K562 (cell line): ENCODE measurements at regions not wholly inside any gene's neighbourhood (a gene's known extent, or its start where the extent isn't known, plus 50 kb on each side); places are given as distances from the start of the nearest gene placed in this dataset.

Source experiments
- ATAC-seq: fragments of 200-7000 bp; cut with Tn5 transposase; 3 replicates; pipeline ENCODE4 v1.9.1; 2020; ENCODE audit warnings: moderate library complexity
- BruUV-seq: library from RNA; stranded (reverse); fragments of 400-500 nt; replicated peaks from 2 replicates; lab custom pipeline; 2021; lab: Mats Ljungman, UMichigan
- CTCF ChIA-PET: fragments of 300-600 bp; formaldehyde crosslinking; extraction: SDS; loops from one replicate; lab custom pipeline; 2021; ENCODE audit warnings: low intra/inter-chr PET ratio; lab: Yijun Ruan, JAX
- POLR2A ChIA-PET: fragments of 300-600, 350-650 bp; sonication (Branson Sonifier 250); formaldehyde crosslinking; extraction: SDS; loops from one replicate; lab custom pipeline; 2021; ENCODE audit warnings: antibody characterized with exemption, inconsistent platforms; lab: Yijun Ruan, JAX
- DNase-seq, 4 experiments: peaks; one replicate each; pipeline versions ENCODE4 v3.0.0 to v3.0.0-alpha.2; 2011 to 2018; ENCODE audit warnings: low spot score in 3 of 4, mixed read lengths in 3 of 4; ENCODE audit errors: extremely low read depth in 1 of 4
- FAIRE-seq: peaks from 2 replicates; lab custom pipeline; 2011; peaks lifted over from hg19 to GRCh38; lab: Jason Lieb, UNC
- H2AFZ ChIP-seq: 2 replicates; pipeline ENCODE4 v1.6.0; 2011; ENCODE audit warnings: low read depth, low read length, control low read depth, inconsistent platforms
- H3K27ac ChIP-seq: fragments of 200-600 bp; 3 replicates; pipeline ENCODE4 v1.8.0; 2011; ENCODE audit warnings: low read depth, mild to moderate bottlenecking, control low read depth, inconsistent platforms, low read length, moderate library complexity, mixed read lengths; ENCODE audit errors: extremely low read depth
- H3K27me3 ChIP-seq, 2 experiments: fragments of 300-600 bp in 1 of 2; 2 replicates in 1 of 2; 3 replicates in 1 of 2; pipeline versions ENCODE4 v1.6.0 to v1.8.0; 2011; ENCODE audit warnings: inconsistent platforms in 2 of 2, low read length in 2 of 2, mild to moderate bottlenecking in 1 of 2, mixed read lengths in 1 of 2, moderate library complexity in 1 of 2; ENCODE audit not compliant: control insufficient read depth in 2 of 2, insufficient read depth in 2 of 2
- H3K36me3 ChIP-seq: fragments of 300-600 bp; 3 replicates; pipeline ENCODE4 v1.8.0; 2011; ENCODE audit warnings: mild to moderate bottlenecking, low read length, inconsistent platforms; ENCODE audit not compliant: control insufficient read depth, insufficient read depth
- H3K4me1 ChIP-seq, 2 experiments: fragments of 200-600 bp in 1 of 2; replicated peaks in 1 of 2; 2 replicates in 1 of 2; 3 replicates in 1 of 2; pipeline versions ENCODE4 v1.5.1 to v1.8.0; 2011; ENCODE audit warnings: inconsistent platforms in 2 of 2, low read length in 2 of 2, mild to moderate bottlenecking in 1 of 2, mixed read lengths in 1 of 2, moderate library complexity in 1 of 2; ENCODE audit not compliant: control insufficient read depth in 2 of 2, insufficient read depth in 2 of 2
- H3K4me2 ChIP-seq: 2 replicates; pipeline ENCODE4 v1.6.1; 2011; ENCODE audit warnings: low read length, control low read depth, inconsistent platforms, mixed read lengths; ENCODE audit not compliant: insufficient read depth
- H3K4me3 ChIP-seq: fragments of 200-600 bp; sonication (generic), shearing (Covaris generic); 2 replicates; pipeline ENCODE4 v1.5.1; 2016; ENCODE audit warnings: control low read depth, inconsistent platforms
- H3K79me2 ChIP-seq: fragments of 200-600 bp; 3 replicates; pipeline ENCODE4 v1.8.0; 2011; ENCODE audit warnings: low read length, inconsistent platforms; ENCODE audit not compliant: control insufficient read depth, insufficient read depth
- H3K9ac ChIP-seq, 2 experiments: 2 replicates each; pipeline versions ENCODE4 v1.6.0 to v1.6.1; 2011; ENCODE audit warnings: low read depth in 2 of 2, low read length in 2 of 2, control low read depth in 1 of 2, inconsistent platforms in 1 of 2, mild to moderate bottlenecking in 1 of 2, mixed read lengths in 1 of 2; ENCODE audit not compliant: insufficient read depth in 1 of 2
- H3K9me1 ChIP-seq: one replicate; pipeline ENCODE4 v1.6.0; 2011; ENCODE audit warnings: inconsistent platforms, mild to moderate bottlenecking, low read length, moderate library complexity; ENCODE audit not compliant: control insufficient read depth, insufficient read depth
- H3K9me3 ChIP-seq: replicated peaks from 2 replicates; pipeline ENCODE4 v1.5.1; 2011; ENCODE audit warnings: low read depth, low read length, inconsistent platforms; ENCODE audit not compliant: control insufficient read depth, insufficient read depth
- H4K20me1 ChIP-seq: replicated peaks from 2 replicates; pipeline ENCODE4 v1.6.1; 2011; ENCODE audit warnings: low read length, inconsistent platforms, mixed read lengths; ENCODE audit not compliant: control insufficient read depth, insufficient read depth
- CHD2 ChIP-seq: IDR thresholded peaks from 2 replicates; pipeline ENCODE4 v1.6.1; 2011; ENCODE audit warnings: low read depth, low read length
- CSDE1 ChIP-seq, 2 experiments: fragments of 450-650 bp; IDR thresholded peaks; 2 replicates each; pipeline ENCODE4 v1.6.1; 2016; ENCODE audit warnings: mild to moderate bottlenecking in 1 of 2
- DPF2 ChIP-seq: fragments of 450-650 bp; IDR thresholded peaks from 2 replicates; pipeline ENCODE4 v1.6.1; 2016
- ETV1 ChIP-seq: fragments of 450-650 bp; conservative IDR thresholded peaks from 2 replicates; pipeline ENCODE4 v1.6.1; 2016; ENCODE audit warnings: missing genetic modification characterization, control low read depth, low read depth, missing compliant biosample characterization
- GATAD2A ChIP-seq: fragments of 450-650 bp; IDR thresholded peaks from 2 replicates; pipeline ENCODE4 v1.6.1; 2017
- HDAC1 ChIP-seq, 2 experiments: fragments of 450-650 bp; IDR thresholded peaks; 2 replicates each; pipeline ENCODE4 v1.6.1; 2016 to 2017; ENCODE audit warnings: inconsistent platforms in 1 of 2, mild to moderate bottlenecking in 1 of 2, moderate library complexity in 1 of 2
- MAFG ChIP-seq: fragments of 450-650 bp; conservative IDR thresholded peaks from 2 replicates; pipeline ENCODE4 v1.6.1; 2016; ENCODE audit warnings: missing genetic modification characterization, missing compliant biosample characterization
- NFATC3 ChIP-seq: fragments of 450-650 bp; IDR thresholded peaks from 2 replicates; pipeline ENCODE4 v1.6.1; 2017; ENCODE audit warnings: mild to moderate bottlenecking
- NFE2L1 ChIP-seq: fragments of 450-650 bp; IDR thresholded peaks from 2 replicates; pipeline ENCODE4 v1.6.1; 2016; ENCODE audit warnings: missing genetic modification characterization, low read depth, mild to moderate bottlenecking, missing compliant biosample characterization, moderate library complexity, borderline replicate concordance
- POU5F1 ChIP-seq: fragments of 150-350 bp; IDR thresholded peaks from 2 replicates; pipeline ENCODE4 v1.6.1; 2014; ENCODE audit warnings: borderline replicate concordance, low read length, low read depth, mild to moderate bottlenecking; ENCODE audit not compliant: partially characterized antibody
- PTTG1 ChIP-seq: fragments of 450-650 bp; IDR thresholded peaks from 2 replicates; pipeline ENCODE4 v1.6.1; 2016; ENCODE audit warnings: low read depth, mild to moderate bottlenecking, missing genetic modification characterization, missing compliant biosample characterization
- RBM34 ChIP-seq: fragments of 200-400 bp; formaldehyde crosslinking; IDR thresholded peaks from 2 replicates; pipeline ENCODE4 v1.6.1; 2018; ENCODE audit warnings: low read length, borderline replicate concordance; ENCODE audit not compliant: insufficient read depth
- TAF15 ChIP-seq: fragments of 200-400 bp; formaldehyde crosslinking; IDR thresholded peaks from 2 replicates; pipeline ENCODE4 v1.6.1; 2017; ENCODE audit warnings: mild to moderate bottlenecking, low read depth, low read length, moderate library complexity
- ZEB2 ChIP-seq: fragments of 450-650 bp; IDR thresholded peaks from 2 replicates; pipeline ENCODE4 v1.6.1; 2016
- ZNF584 ChIP-seq: fragments of 200-800 bp; sonication (Bioruptor generic); IDR thresholded peaks from 2 replicates; pipeline ENCODE4 v1.6.1; 2016; ENCODE audit warnings: low read depth, mild to moderate bottlenecking, missing genetic modification characterization, missing compliant biosample characterization
- WGBS: fragments of 100-300 bp; shearing (Covaris generic); methylation state at CpG from one replicate; pipeline ENCODE4 v1.1.6; 2016; ENCODE audit warnings: low coverage, mixed read lengths; ENCODE audit not compliant: insufficient coverage; ENCODE audit errors: missing lambda C conversion rate; 5-methylcytosine and 5-hydroxymethylcytosine counted together
- in situ Hi-C: fragments of 300-500 bp; cut with MboI; formaldehyde crosslinking; loops from 4 replicates; pipeline ENCODE4 v1.15.0; 2018; ENCODE audit warnings: inconsistent platforms, mixed read lengths
- intact Hi-C: fragments of 100-400 bp; cut with micrococcal nuclease; formaldehyde crosslinking; loops from 2 replicates; pipeline ENCODE4 v1.14.2; 2022
- TF ChIP-seq, protein P1 (sequence below): sonication (generic); formaldehyde crosslinking; IDR thresholded peaks from 2 replicates; pipeline ENCODE4 v1.8.0; 2022; ENCODE audit warnings: mild to moderate bottlenecking, low read depth, missing genetic modification reagents
- TF ChIP-seq, protein P2 (sequence below): fragments of 250-450 bp; sonication (Bioruptor Pico); IDR thresholded peaks from 2 replicates; pipeline ENCODE4 v1.8.0; 2021; ENCODE audit warnings: moderate library complexity, mild to moderate bottlenecking, inconsistent platforms
- TF ChIP-seq, protein P3 (sequence below): fragments of 250-450 bp; sonication (Bioruptor Pico); IDR thresholded peaks from 2 replicates; pipeline ENCODE4 v1.8.0; 2021; ENCODE audit warnings: mild to moderate bottlenecking, moderate library complexity

DNA sequence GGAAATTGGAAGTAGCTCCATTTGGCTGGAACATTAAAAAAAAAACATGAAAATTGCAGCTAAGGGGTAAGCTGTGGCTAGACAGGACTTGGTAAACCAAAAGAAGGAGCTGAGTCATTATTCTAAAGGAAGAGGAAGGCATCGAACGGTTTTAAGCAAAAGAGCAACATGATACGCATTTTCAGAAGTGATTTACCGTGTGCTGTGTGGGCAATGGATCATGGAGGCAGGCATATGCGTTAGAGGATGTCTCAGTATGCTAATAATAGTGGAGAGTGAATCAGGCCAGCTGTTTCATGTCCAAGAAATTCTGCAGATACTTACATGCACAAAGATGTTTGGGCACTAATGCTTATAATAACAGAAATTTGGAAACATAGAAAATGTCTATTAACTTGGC, 409.1 kb upstream of the ATP11B start (continued):
- 0 out of 4 replicates have a peak, but pooled peaks of 1 of the 2 experiments have one; percentile 14 for TF ChIP-seq HDAC1 (IDR thresholded peaks at IDR 0.05)
- no peak for TF ChIP-seq RBM34
- TF ChIP-seq DPF2: no peak
- peak; percentile 73 for TF ChIP-seq MAFG (tag)
- 0 out of 2 replicates have a peak, but pooled peaks have one; percentile 24 for TF ChIP-seq NFE2L1 (tag)

DNA sequence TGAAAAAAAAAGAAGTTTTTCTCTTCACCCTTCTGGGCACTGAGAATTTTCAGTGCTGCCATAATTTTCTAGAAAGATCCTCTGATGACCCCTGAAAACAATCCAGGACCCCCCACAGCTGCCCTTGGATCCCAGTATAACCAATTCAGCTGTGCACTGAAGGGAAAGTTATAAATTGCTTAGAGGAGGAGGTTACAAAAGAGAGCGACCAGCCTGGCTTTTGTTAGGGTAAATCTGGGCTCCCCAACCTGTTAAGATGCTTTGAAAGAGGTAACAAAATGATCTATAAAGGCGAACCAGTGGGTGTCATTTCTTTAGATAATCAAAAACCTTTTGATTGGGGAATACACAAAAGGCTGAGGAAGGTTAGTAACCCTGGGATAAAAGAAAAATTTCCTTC, 407.9 kb upstream of the ATP11B start:
- Histone ChIP-seq H3K4me3 (no peak overlapping the region), H3K27me3 (no peaks in the 10 kb centered on the region), H3K27ac (no peak overlapping the region), H3K9me3 (no peaks in the 10 kb centered on the region), H3K36me3 (no peaks in the 10 kb centered on the region), H2AFZ (no peak overlapping the region), H3K79me2 (no peaks in the 10 kb centered on the region), H4K20me1 (no peaks in the 10 kb centered on the region), H3K4me1 (peaks cover 0 to 7% of the 10 kb centered on the region in 2 experiments; a peak in 3 of 5 replicates), H3K9me1 (no peaks in the 10 kb centered on the region), H3K4me2 (no peak overlapping the region), H3K9ac (no peak overlapping the region)
- 57% methylated on average over 2 of the region's 2 CpGs for WGBS
- POLR2A ChIA-PET: no interaction called here
- TF ChIP-seq TAF15 (no peak), ZNF584 (no peak), ZEB2 (no peak), POU5F1 (no peak), CSDE1 (IDR thresholded peaks at IDR 0.05) (no peak), PTTG1 (tag) (no peak), ETV1 (tag) (no peak), CHD2 (no peak), NFATC3 (no peak), GATAD2A (no peak)
- TF ChIP-seq, protein P1, sequence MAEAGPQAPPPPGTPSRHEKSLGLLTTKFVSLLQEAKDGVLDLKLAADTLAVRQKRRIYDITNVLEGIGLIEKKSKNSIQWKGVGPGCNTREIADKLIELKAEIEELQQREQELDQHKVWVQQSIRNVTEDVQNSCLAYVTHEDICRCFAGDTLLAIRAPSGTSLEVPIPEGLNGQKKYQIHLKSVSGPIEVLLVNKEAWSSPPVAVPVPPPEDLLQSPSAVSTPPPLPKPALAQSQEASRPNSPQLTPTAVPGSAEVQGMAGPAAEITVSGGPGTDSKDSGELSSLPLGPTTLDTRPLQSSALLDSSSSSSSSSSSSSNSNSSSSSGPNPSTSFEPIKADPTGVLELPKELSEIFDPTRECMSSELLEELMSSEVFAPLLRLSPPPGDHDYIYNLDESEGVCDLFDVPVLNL (CRISPR knock-in tag): no peak
- TF ChIP-seq, protein P2, sequence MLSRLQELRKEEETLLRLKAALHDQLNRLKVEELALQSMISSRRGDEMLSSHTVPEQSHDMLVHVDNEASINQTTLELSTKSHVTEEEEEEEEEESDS (CRISPR knock-in tag): no peak
- TF ChIP-seq, protein P3, sequence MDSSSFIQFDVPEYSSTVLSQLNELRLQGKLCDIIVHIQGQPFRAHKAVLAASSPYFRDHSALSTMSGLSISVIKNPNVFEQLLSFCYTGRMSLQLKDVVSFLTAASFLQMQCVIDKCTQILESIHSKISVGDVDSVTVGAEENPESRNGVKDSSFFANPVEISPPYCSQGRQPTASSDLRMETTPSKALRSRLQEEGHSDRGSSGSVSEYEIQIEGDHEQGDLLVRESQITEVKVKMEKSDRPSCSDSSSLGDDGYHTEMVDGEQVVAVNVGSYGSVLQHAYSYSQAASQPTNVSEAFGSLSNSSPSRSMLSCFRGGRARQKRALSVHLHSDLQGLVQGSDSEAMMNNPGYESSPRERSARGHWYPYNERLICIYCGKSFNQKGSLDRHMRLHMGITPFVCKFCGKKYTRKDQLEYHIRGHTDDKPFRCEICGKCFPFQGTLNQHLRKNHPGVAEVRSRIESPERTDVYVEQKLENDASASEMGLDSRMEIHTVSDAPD (CRISPR knock-in tag): no peak
- DNase-seq (no peak), FAIRE-seq (no peak), ATAC-seq (no peak)
- in situ Hi-C loops: no loop called here
- intact Hi-C loops: no loop called here
- CTCF ChIA-PET: no interaction called here
- no TSS peak for BruUV-seq
